ENCODE measurements at regions not wholly inside any gene's neighbourhood (a gene's known extent, or its start where the extent isn't known, plus 50 kb on each side); places are given as distances from the start of the nearest gene placed in this dataset.

DNA sequence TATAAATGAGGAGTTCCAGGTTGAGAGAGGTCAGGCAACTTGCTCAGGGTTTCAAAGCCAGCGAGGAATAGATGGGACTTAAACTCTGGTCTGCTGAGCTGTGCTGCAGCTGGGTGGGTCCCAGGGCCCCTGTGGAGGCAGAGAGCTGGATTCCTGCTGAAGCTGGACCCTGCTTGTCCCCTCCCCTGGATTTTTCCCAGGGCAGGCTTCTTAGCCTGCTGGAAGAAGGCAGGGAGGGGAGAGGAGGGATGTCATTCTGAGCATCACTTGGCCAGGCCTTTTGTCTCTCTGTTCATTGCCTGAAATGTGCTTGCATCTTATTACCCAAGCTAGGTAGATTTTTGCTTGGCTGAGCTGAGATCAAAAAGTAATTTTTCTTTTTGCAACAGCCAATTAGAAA lies 133.7 kb downstream of the DHX35 start:
- TF ChIP-seq, protein P1, sequence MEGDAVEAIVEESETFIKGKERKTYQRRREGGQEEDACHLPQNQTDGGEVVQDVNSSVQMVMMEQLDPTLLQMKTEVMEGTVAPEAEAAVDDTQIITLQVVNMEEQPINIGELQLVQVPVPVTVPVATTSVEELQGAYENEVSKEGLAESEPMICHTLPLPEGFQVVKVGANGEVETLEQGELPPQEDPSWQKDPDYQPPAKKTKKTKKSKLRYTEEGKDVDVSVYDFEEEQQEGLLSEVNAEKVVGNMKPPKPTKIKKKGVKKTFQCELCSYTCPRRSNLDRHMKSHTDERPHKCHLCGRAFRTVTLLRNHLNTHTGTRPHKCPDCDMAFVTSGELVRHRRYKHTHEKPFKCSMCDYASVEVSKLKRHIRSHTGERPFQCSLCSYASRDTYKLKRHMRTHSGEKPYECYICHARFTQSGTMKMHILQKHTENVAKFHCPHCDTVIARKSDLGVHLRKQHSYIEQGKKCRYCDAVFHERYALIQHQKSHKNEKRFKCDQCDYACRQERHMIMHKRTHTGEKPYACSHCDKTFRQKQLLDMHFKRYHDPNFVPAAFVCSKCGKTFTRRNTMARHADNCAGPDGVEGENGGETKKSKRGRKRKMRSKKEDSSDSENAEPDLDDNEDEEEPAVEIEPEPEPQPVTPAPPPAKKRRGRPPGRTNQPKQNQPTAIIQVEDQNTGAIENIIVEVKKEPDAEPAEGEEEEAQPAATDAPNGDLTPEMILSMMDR (conservative IDR thresholded peaks at IDR 0.05), result no peak
- TF ChIP-seq EZH2 (IDR thresholded peaks at IDR 0.05; ENCODE audit: low read depth), result no peak
